MM.1S (cell line): ENCODE measurements at regions not wholly inside any gene's neighbourhood (a gene's known extent, or its start where the extent isn't known, plus 50 kb on each side); places are given as distances from the start of the nearest gene placed in this dataset.

Experiments used
- EZH2 ChIP-seq: fragments of 300-600 bp; sonication (generic); optimal IDR thresholded peaks from 2 replicates; pipeline ENCODE3; 2017; ENCODE audit warnings: low read depth, mild to moderate bottlenecking, antibody characterized with exemption, low read length, mixed read lengths
- EZH2phosphoT487 ChIP-seq: fragments of 300-600 bp; sonication (generic); IDR thresholded peaks from 2 replicates; pipeline ENCODE4 v1.6.1; 2018; ENCODE audit warnings: antibody characterized with exemption, low read length

DNA sequence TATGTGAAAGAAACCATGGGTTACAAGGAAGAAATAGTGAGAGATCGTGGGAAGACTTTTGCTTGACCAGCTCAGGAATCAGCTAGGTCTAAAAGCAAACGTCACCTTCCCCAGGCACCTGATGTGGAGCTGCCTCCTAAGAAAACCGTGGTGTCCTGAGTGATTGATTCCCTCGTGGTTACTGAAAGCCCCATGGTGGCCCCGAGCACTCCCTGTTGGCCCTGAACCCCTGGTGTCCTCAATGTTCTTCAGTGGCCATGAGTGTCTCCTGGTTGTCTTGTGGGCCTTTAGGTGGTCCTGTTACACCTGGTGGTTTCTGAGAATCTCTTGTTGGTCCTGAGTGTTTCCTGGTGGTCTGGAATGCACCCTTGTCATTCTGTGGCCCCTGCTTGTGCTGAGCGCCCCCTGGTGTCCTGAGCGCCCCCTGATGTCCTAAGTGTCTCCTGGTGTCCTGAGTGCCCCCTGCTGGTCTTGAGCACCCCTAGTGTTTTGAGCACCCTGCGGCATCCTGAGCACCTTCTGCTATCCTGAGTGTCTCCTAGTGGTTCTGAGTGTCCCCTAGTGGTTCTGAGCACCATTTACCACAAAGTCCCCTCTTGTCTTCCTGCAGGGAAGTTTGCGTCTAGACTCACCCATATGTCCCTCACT lies 518.7 kb downstream of the TMEM121 start:
- TF ChIP-seq EZH2 (no peak), EZH2phosphoT487 (no peak)
